Stimulated activated effector memory CD8-positive, alpha-beta T cell treated with anti-CD3 and anti-CD28 coated beads, Interleukin-12 subunit alpha, Interleukin-12 subunit beta, amount 100 ng/mL, for 72 hours (primary cell): ENCODE measurements at regions not wholly inside any gene's neighbourhood (a gene's known extent, or its start where the extent isn't known, plus 50 kb on each side); places are given as distances from the start of the nearest gene placed in this dataset.
"Not testable (repeated sequence)": the region's sequence is repeated elsewhere in the genome, so short reads cannot be mapped to it uniquely, and the experiment has no call there.

Source experiments
- ATAC-seq: fragments of 150-1000 bp; cut with Tn5 transposase; 2 replicates; pipeline ENCODE4 v1.10.0; 2021
- DNase-seq, 2 donors: peaks; one replicate each; pipeline ENCODE4 v3.0.0; 2021 to 2022; ENCODE audit warnings: low spot score in 2 of 2
- H3K27ac Mint-ChIP-seq: one replicate; pipeline ENCODE4 v1.8.0; 2022; ENCODE audit warnings: mild to moderate bottlenecking, mixed read lengths
- H3K36me3 Mint-ChIP-seq: one replicate; pipeline ENCODE4 v1.8.0; 2022; ENCODE audit warnings: mild to moderate bottlenecking, mixed read lengths
- H3K4me1 Mint-ChIP-seq: one replicate; pipeline ENCODE4 v1.8.0; 2022; ENCODE audit warnings: mixed read lengths
- H3K4me3 Mint-ChIP-seq: one replicate; pipeline ENCODE4 v1.8.0; 2022; ENCODE audit warnings: mild to moderate bottlenecking, mixed read lengths
- H3K9me3 Mint-ChIP-seq: one replicate; pipeline ENCODE4 v1.8.0; 2022; ENCODE audit warnings: mixed read lengths

GRCh38 chrX:13485167-13485566, 84.2 kb upstream of the EGFL6 start:
- Mint-ChIP-seq H3K9me3 (no peaks in the 10 kb centered on the region), H3K4me3 (no peak overlapping the region), H3K27ac (no peak overlapping the region), H3K4me1 (peaks cover 31% of the 10 kb centered on the region), H3K36me3 (no peaks in the 10 kb centered on the region)
- ATAC-seq (no peak), DNase-seq (no peak)

- ATAC-seq (peak; percentile 96), DNase-seq (no peak)
- Mint-ChIP-seq H3K27ac (peak overlapping the region; percentile 83), H3K9me3 (no peaks in the 10 kb centered on the region), H3K4me1 (peaks cover 31% of the 10 kb centered on the region), H3K36me3 (no peaks in the 10 kb centered on the region), H3K4me3 (no peak overlapping the region)
Observed at GRCh38 chrX:13483773-13484172, 85.6 kb upstream of the EGFL6 start.

- H3K36me3 Mint-ChIP-seq, result no peaks in the 10 kb centered on the region
- DNase-seq (no peak), ATAC-seq (no peak)
- H3K4me3 Mint-ChIP-seq, result no peak overlapping the region
- peaks cover 29% of the 10 kb centered on the region for H3K4me1 Mint-ChIP-seq
- peak overlapping the region; percentile 83 for H3K27ac Mint-ChIP-seq
- H3K9me3 Mint-ChIP-seq, result no peaks in the 10 kb centered on the region
Observed at GRCh38 chrX:13482746-13483541, 86.5 kb upstream of the EGFL6 start.

- not testable (repeated sequence) for ATAC-seq, H3K4me3 Mint-ChIP-seq, H3K27ac Mint-ChIP-seq, H3K36me3 Mint-ChIP-seq, DNase-seq, H3K9me3 Mint-ChIP-seq
- H3K4me1 Mint-ChIP-seq, result peaks cover 22% of the 10 kb centered on the region
Observed at GRCh38 chrX:13480780-13481179, 88.6 kb upstream of the EGFL6 start.

GRCh38 chrX:13479452-13479813, 90.0 kb upstream of the EGFL6 start:
- no peak for ATAC-seq
- H3K4me1 Mint-ChIP-seq, result peaks cover 17% of the 10 kb centered on the region
- H3K4me3 Mint-ChIP-seq, result no peak overlapping the region

GRCh38 chrX:13478740-13479451, 90.5 kb upstream of the EGFL6 start:
- Mint-ChIP-seq H3K27ac (no peak overlapping the region), H3K4me1 (peaks cover 17% of the 10 kb centered on the region), H3K36me3 (no peaks in the 10 kb centered on the region), H3K4me3 (no peak overlapping the region), H3K9me3 (no peaks in the 10 kb centered on the region)
- ATAC-seq (no peak), DNase-seq (no peak)

More at GRCh38 chrX:13479452-13479813, 90.0 kb upstream of the EGFL6 start:
- Mint-ChIP-seq H3K9me3 (no peaks in the 10 kb centered on the region), H3K36me3 (no peaks in the 10 kb centered on the region), H3K27ac (no peak overlapping the region)
- DNase-seq, result no peak

- no peak for ATAC-seq
Observed at GRCh38 chrX:13476384-13476783, 93.0 kb upstream of the EGFL6 start.

GRCh38 chrX:13474164-13474516, 95.3 kb upstream of the EGFL6 start:
- peaks cover 27% of the 10 kb centered on the region for H3K4me1 Mint-ChIP-seq
- ATAC-seq, result peak; percentile 26

More at GRCh38 chrX:13476384-13476783, 93.0 kb upstream of the EGFL6 start:
- H3K27ac Mint-ChIP-seq, result no peak overlapping the region
- no peak for DNase-seq
- H3K9me3 Mint-ChIP-seq, result no peaks in the 10 kb centered on the region
- no peaks in the 10 kb centered on the region for H3K36me3 Mint-ChIP-seq
- no peak overlapping the region for H3K4me3 Mint-ChIP-seq
- peaks cover 19% of the 10 kb centered on the region for H3K4me1 Mint-ChIP-seq

GRCh38 chrX:13473442-13474163, 95.8 kb upstream of the EGFL6 start:
- Mint-ChIP-seq H3K4me3 (peak overlapping the region; percentile 67), H3K27ac (peak overlapping the region; percentile 93), H3K4me1 (peaks cover 27% of the 10 kb centered on the region), H3K9me3 (no peaks in the 10 kb centered on the region), H3K36me3 (no peaks in the 10 kb centered on the region)
- DNase-seq (peak in 1 of 2 donors; percentile 48), ATAC-seq (peak; percentile 49)

More at GRCh38 chrX:13474164-13474516, 95.3 kb upstream of the EGFL6 start:
- no peaks in the 10 kb centered on the region for H3K9me3 Mint-ChIP-seq
- peak overlapping the region; percentile 67 for H3K4me3 Mint-ChIP-seq
- H3K27ac Mint-ChIP-seq, result peak overlapping the region; percentile 93
- no peak for DNase-seq
- no peaks in the 10 kb centered on the region for H3K36me3 Mint-ChIP-seq

- no peak for DNase-seq
- H3K9me3 Mint-ChIP-seq, result no peaks in the 10 kb centered on the region
- ATAC-seq, result no peak
- peak overlapping the region; percentile 67 for H3K4me3 Mint-ChIP-seq
- no peaks in the 10 kb centered on the region for H3K36me3 Mint-ChIP-seq
- H3K27ac Mint-ChIP-seq, result no peak overlapping the region
- peaks cover 27% of the 10 kb centered on the region for H3K4me1 Mint-ChIP-seq
Observed at GRCh38 chrX:13472975-13473374, 96.4 kb upstream of the EGFL6 start.

GRCh38 chrX:13471269-13471668, 98.1 kb upstream of the EGFL6 start:
- Mint-ChIP-seq H3K9me3 (no peaks in the 10 kb centered on the region), H3K4me1 (peaks cover 27% of the 10 kb centered on the region), H3K4me3 (no peak overlapping the region)

GRCh38 chrX:13470685-13470977, 98.8 kb upstream of the EGFL6 start:
- Mint-ChIP-seq H3K4me1 (peaks cover 27% of the 10 kb centered on the region), H3K27ac (no peak overlapping the region), H3K4me3 (no peak overlapping the region), H3K36me3 (no peaks in the 10 kb centered on the region), H3K9me3 (no peaks in the 10 kb centered on the region)
- ATAC-seq (no peak), DNase-seq (no peak)

More at GRCh38 chrX:13471269-13471668, 98.1 kb upstream of the EGFL6 start:
- ATAC-seq, result no peak
- Mint-ChIP-seq H3K27ac (no peak overlapping the region), H3K36me3 (no peaks in the 10 kb centered on the region)
- DNase-seq, result no peak

- no peak overlapping the region for H3K27ac Mint-ChIP-seq
- H3K4me3 Mint-ChIP-seq, result no peak overlapping the region
- H3K9me3 Mint-ChIP-seq, result no peaks in the 10 kb centered on the region
- ATAC-seq, result no peak
- H3K36me3 Mint-ChIP-seq, result no peaks in the 10 kb centered on the region
- no peak for DNase-seq
- H3K4me1 Mint-ChIP-seq, result peaks cover 27% of the 10 kb centered on the region
Observed at GRCh38 chrX:13469963-13470684, 99.3 kb upstream of the EGFL6 start.

GRCh38 chrX:13468096-13468495, 101.3 kb upstream of the EGFL6 start:
- peaks cover 16% of the 10 kb centered on the region for H3K4me1 Mint-ChIP-seq
- H3K27ac Mint-ChIP-seq, result no peak overlapping the region
- no peaks in the 10 kb centered on the region for H3K9me3 Mint-ChIP-seq
- no peaks in the 10 kb centered on the region for H3K36me3 Mint-ChIP-seq
- DNase-seq (no peak), ATAC-seq (no peak)
- H3K4me3 Mint-ChIP-seq, result no peak overlapping the region

- no peak overlapping the region for H3K4me3 Mint-ChIP-seq
Observed at GRCh38 chrX:13467243-13467642, 102.2 kb upstream of the EGFL6 start.

More at GRCh38 chrX:13467243-13467642, 102.2 kb upstream of the EGFL6 start:
- Mint-ChIP-seq H3K4me1 (peaks cover 11% of the 10 kb centered on the region), H3K36me3 (no peaks in the 10 kb centered on the region), H3K27ac (no peak overlapping the region), H3K9me3 (no peaks in the 10 kb centered on the region)
- DNase-seq, result no peak
- no peak for ATAC-seq
